GM21526 (cell line): ENCODE measurements at regions not wholly inside any gene's neighbourhood (a gene's known extent, or its start where the extent isn't known, plus 50 kb on each side); places are given as distances from the start of the nearest gene placed in this dataset.
"Not testable (repeated sequence)": the region's sequence is repeated elsewhere in the genome, so short reads cannot be mapped to it uniquely, and the experiment has no call there.

Experiments
- ATAC-seq: cut with Tn5 transposase; IDR thresholded peaks from one replicate; pipeline ENCODE4 v1.9.1; 2021; ENCODE audit warnings: moderate library complexity; ENCODE audit not compliant: unreplicated experiment, low FRiP score

GRCh38 chr11:67940440-67940839 lies 63.5 kb downstream of the UNC93B1 start:
- ATAC-seq = not testable (repeated sequence)

GRCh38 chr11:67938964-67939363 lies 64.9 kb downstream of the UNC93B1 start:
- ATAC-seq = not testable (repeated sequence)

- not testable (repeated sequence) for ATAC-seq
These were observed 65.5 kb downstream of the UNC93B1 start for GRCh38 chr11:67938371-67938770.

- not testable (repeated sequence) for ATAC-seq
These were observed 80.3 kb downstream of the UNC93B1 start for GRCh38 chr11:67923565-67923964.

- ATAC-seq = not testable (repeated sequence)
These were observed 83.4 kb downstream of the UNC93B1 start for GRCh38 chr11:67920546-67920945.

- ATAC-seq = not testable (repeated sequence)
These were observed 91.7 kb downstream of the UNC93B1 start for GRCh38 chr11:67912184-67912583.

- ATAC-seq = not testable (repeated sequence)
These were observed 92.7 kb downstream of the UNC93B1 start for GRCh38 chr11:67911211-67911610.

GRCh38 chr11:67910803-67911202 lies 93.1 kb downstream of the UNC93B1 start:
- not testable (repeated sequence) for ATAC-seq

GRCh38 chr11:67906969-67907368 lies 96.9 kb downstream of the UNC93B1 start:
- not testable (repeated sequence) for ATAC-seq

- not testable (repeated sequence) for ATAC-seq
These were observed 104.4 kb downstream of the UNC93B1 start for GRCh38 chr11:67899462-67899861.

GRCh38 chr11:67893487-67893886 lies 110.4 kb downstream of the UNC93B1 start:
- not testable (repeated sequence) for ATAC-seq

- not testable (repeated sequence) for ATAC-seq
These were observed 114.3 kb downstream of the UNC93B1 start for GRCh38 chr11:67889646-67890045.

GRCh38 chr11:67888056-67888455 lies 115.8 kb downstream of the UNC93B1 start:
- not testable (repeated sequence) for ATAC-seq

GRCh38 chr11:67886672-67887071 lies 117.2 kb downstream of the UNC93B1 start:
- not testable (repeated sequence) for ATAC-seq

- not testable (repeated sequence) for ATAC-seq
These were observed 117.7 kb downstream of the UNC93B1 start for GRCh38 chr11:67886207-67886606.

GRCh38 chr11:67885574-67885973 lies 118.3 kb downstream of the UNC93B1 start:
- not testable (repeated sequence) for ATAC-seq

GRCh38 chr11:67884761-67885558 lies 118.9 kb downstream of the UNC93B1 start:
- ATAC-seq = not testable (repeated sequence)

- ATAC-seq = not testable (repeated sequence)
These were observed 119.7 kb downstream of the UNC93B1 start for GRCh38 chr11:67884073-67884757.

GRCh38 chr11:67882304-67882703 lies 121.6 kb downstream of the UNC93B1 start:
- not testable (repeated sequence) for ATAC-seq

GRCh38 chr11:67881836-67882235 lies 122.1 kb downstream of the UNC93B1 start:
- not testable (repeated sequence) for ATAC-seq

- not testable (repeated sequence) for ATAC-seq
These were observed 123.2 kb downstream of the UNC93B1 start for GRCh38 chr11:67880594-67881196.
